ENCODE measurements at regions not wholly inside any gene's neighbourhood (a gene's known extent, or its start where the extent isn't known, plus 50 kb on each side); places are given as distances from the start of the nearest gene placed in this dataset.

DNA sequence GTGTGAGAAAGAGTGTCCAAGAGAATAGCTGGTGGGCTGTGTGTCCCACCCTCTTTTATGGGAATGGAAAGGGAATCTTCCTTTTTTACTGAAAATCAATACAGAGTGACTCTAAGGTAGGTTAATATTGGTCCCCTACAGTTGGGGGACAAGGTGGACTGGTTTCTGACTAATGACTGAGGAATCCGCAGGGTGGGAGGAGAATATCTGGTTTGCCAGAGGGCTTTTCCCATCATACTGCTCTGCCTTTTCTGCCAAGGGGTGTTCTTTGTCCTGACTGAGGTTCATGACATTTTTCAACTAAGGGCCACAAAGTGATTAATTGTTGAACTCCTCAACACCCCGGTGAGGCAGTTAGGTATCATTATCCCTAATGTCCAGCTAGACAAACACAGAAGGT, 261.6 kb downstream of the SPATA18 start:
- Histone ChIP-seq H3K4me2 (ENCODE audit: low read length) (no peak overlapping the region), H3K36me3 (ENCODE audit: insufficient read depth, low read length) (no peaks in the 10 kb centered on the region), H3K4me3 (ENCODE audit: low read depth, low read length, poor library complexity, severe bottlenecking) (no peak overlapping the region), H3K9me3 (ENCODE audit: low read length) (no peaks in the 10 kb centered on the region), H2AFZ (ENCODE audit: low read length) (no peak overlapping the region), H4K20me1 (ENCODE audit: insufficient read depth, low read length) (no peaks in the 10 kb centered on the region), H3K79me2 (ENCODE audit: insufficient read depth, low read depth, low read length) (no peaks in the 10 kb centered on the region), H3K9me2 (ENCODE audit: insufficient read depth, low read length) (no peaks in the 10 kb centered on the region), H3K27ac (ENCODE audit: low read depth, low read length, poor library complexity, severe bottlenecking) (no peak overlapping the region), H3K4me1 (ENCODE audit: insufficient read depth, low read length, poor library complexity, severe bottlenecking) (no peaks in the 10 kb centered on the region)
- DNase-seq (ENCODE audit: low spot score), result no peak
- TF ChIP-seq EZH2phosphoT487 (IDR thresholded peaks at IDR 0.05; ENCODE audit: borderline replicate concordance, low read depth, low read length), result no peak
- TF ChIP-seq CTCF (conservative IDR thresholded peaks at IDR 0.05; ENCODE audit: low read length), result no peak
- ChIA-PET POLR2A (no interaction called here), CTCF (ENCODE audit: unreplicated experiment) (no interaction called here)
- intact Hi-C loops (cut with micrococcal nuclease; ENCODE audit: unreplicated experiment), result no loop called here
- no TSS peak for BruUV-seq (replicated peaks)

DNA sequence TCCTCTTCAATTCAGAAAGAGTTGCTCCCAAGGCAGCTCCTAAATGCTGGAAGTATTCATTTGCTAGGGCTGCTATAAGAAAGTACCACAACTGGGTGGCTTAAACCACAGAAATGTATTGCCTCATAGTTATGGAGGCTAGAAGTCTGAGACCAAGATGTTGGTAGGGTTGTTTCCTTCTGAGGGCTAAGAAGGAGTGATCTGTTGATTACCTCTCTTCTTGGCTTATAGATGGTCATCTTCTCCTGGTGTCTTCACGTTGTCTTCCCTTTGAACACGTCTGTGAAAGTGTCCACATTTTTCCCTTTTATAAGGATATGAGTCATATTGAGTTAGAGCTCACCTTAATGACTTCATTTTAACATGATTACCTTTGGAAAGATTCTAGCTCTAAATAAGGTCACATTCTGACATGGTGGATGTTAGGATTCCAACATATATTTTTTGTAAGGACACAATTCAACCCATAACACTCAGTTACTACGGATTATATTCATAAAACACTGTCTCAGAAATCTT, 266.3 kb downstream of the SPATA18 start:
- Histone ChIP-seq H4K20me1 (ENCODE audit: insufficient read depth, low read length) (no peaks in the 10 kb centered on the region), H3K4me1 (ENCODE audit: insufficient read depth, low read length, poor library complexity, severe bottlenecking) (no peaks in the 10 kb centered on the region), H3K9me2 (ENCODE audit: insufficient read depth, low read length) (no peaks in the 10 kb centered on the region), H3K27ac (ENCODE audit: low read depth, low read length, poor library complexity, severe bottlenecking) (no peak overlapping the region), H3K9me3 (ENCODE audit: low read length) (no peaks in the 10 kb centered on the region), H3K36me3 (ENCODE audit: insufficient read depth, low read length) (no peaks in the 10 kb centered on the region), H2AFZ (ENCODE audit: low read length) (no peak overlapping the region), H3K79me2 (ENCODE audit: insufficient read depth, low read depth, low read length) (no peaks in the 10 kb centered on the region), H3K4me2 (ENCODE audit: low read length) (no peak overlapping the region), H3K4me3 (ENCODE audit: low read depth, low read length, poor library complexity, severe bottlenecking) (no peak overlapping the region)
- no peak for DNase-seq (ENCODE audit: low spot score)
- intact Hi-C loops (cut with micrococcal nuclease; ENCODE audit: unreplicated experiment), result no loop called here
- no peak for TF ChIP-seq CTCF (conservative IDR thresholded peaks at IDR 0.05; ENCODE audit: low read length)
- TF ChIP-seq EZH2phosphoT487 (IDR thresholded peaks at IDR 0.05; ENCODE audit: borderline replicate concordance, low read depth, low read length), result no peak
- ChIA-PET CTCF (ENCODE audit: unreplicated experiment) (no interaction called here), POLR2A (no interaction called here)
- no TSS peak for BruUV-seq (replicated peaks)

DNA sequence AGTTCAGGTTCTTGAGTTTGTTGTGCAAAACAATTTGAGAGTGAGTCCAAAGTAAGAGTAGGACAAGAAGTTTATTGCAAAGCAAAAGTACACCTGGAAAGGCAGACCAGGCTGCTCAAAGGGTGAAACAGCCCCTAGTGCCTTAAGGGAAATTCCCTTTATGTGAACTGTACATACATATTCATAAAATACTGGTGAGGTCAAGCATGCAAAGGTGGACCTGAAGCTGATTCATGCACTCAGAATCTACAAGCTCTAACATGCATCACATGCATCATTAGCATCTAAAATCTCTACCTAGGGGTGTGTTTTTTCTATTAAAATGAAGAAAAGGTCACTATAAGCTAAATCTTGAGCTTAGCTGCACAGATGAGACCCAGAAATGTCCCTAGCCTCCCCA, 266.9 kb downstream of the SPATA18 start:
- DNase-seq (ENCODE audit: low spot score), result no peak
- BruUV-seq (replicated peaks), result no TSS peak
- Histone ChIP-seq H3K9me3 (ENCODE audit: low read length) (no peaks in the 10 kb centered on the region), H3K4me2 (ENCODE audit: low read length) (no peak overlapping the region), H3K4me1 (ENCODE audit: insufficient read depth, low read length, poor library complexity, severe bottlenecking) (no peaks in the 10 kb centered on the region), H3K9me2 (ENCODE audit: insufficient read depth, low read length) (no peaks in the 10 kb centered on the region), H4K20me1 (ENCODE audit: insufficient read depth, low read length) (no peaks in the 10 kb centered on the region), H3K4me3 (ENCODE audit: low read depth, low read length, poor library complexity, severe bottlenecking) (no peak overlapping the region), H2AFZ (ENCODE audit: low read length) (no peak overlapping the region), H3K36me3 (ENCODE audit: insufficient read depth, low read length) (no peaks in the 10 kb centered on the region), H3K79me2 (ENCODE audit: insufficient read depth, low read depth, low read length) (no peaks in the 10 kb centered on the region), H3K27ac (ENCODE audit: low read depth, low read length, poor library complexity, severe bottlenecking) (no peak overlapping the region)
- intact Hi-C loops (cut with micrococcal nuclease; ENCODE audit: unreplicated experiment), result no loop called here
- TF ChIP-seq EZH2phosphoT487 (IDR thresholded peaks at IDR 0.05; ENCODE audit: borderline replicate concordance, low read depth, low read length), result no peak
- no peak for TF ChIP-seq CTCF (conservative IDR thresholded peaks at IDR 0.05; ENCODE audit: low read length)
- ChIA-PET CTCF (ENCODE audit: unreplicated experiment) (no interaction called here), POLR2A (no interaction called here)
